DOHH2 (cell line): ENCODE measurements at regions not wholly inside any gene's neighbourhood (a gene's known extent, or its start where the extent isn't known, plus 50 kb on each side); places are given as distances from the start of the nearest gene placed in this dataset.

Experiments
- H3F3A ChIP-seq: fragments of 200-600 bp; sonication (generic), shearing (Covaris generic); 2 replicates; pipeline ENCODE4 v1.6.0; 2016; ENCODE audit warnings: antibody characterized with exemption, mild to moderate bottlenecking; ENCODE audit not compliant: control insufficient read depth, insufficient read depth
- H3K27ac ChIP-seq: fragments of 200-600 bp; sonication (generic); 2 replicates; pipeline ENCODE4 v1.5.1; 2014; ENCODE audit warnings: low read depth, mild to moderate bottlenecking, low read length, moderate library complexity
- H3K27me3 ChIP-seq: fragments of 200-600 bp; sonication (generic); 2 replicates; pipeline ENCODE4 v1.6.1; 2014; ENCODE audit warnings: mild to moderate bottlenecking, low read length, mixed read lengths; ENCODE audit not compliant: control insufficient read depth
- H3K36me3 ChIP-seq: fragments of 200-600 bp; sonication (generic); 2 replicates; pipeline ENCODE4 v1.6.1; 2014; ENCODE audit warnings: mild to moderate bottlenecking, low read length, moderate library complexity, mixed read lengths; ENCODE audit not compliant: control insufficient read depth
- H3K4me1 ChIP-seq: fragments of 200-600 bp; sonication (generic); 2 replicates; pipeline ENCODE4 v1.6.1; 2014; ENCODE audit warnings: mild to moderate bottlenecking, low read length, mixed read lengths; ENCODE audit not compliant: control insufficient read depth
- H3K4me2 ChIP-seq: fragments of 200-600 bp; sonication (generic); 2 replicates; pipeline ENCODE4 v1.6.0; 2014; ENCODE audit warnings: mild to moderate bottlenecking, low read length, moderate library complexity
- H3K4me3 ChIP-seq: fragments of 200-600 bp; sonication (generic); 2 replicates; pipeline ENCODE4 v1.5.1; 2014; ENCODE audit warnings: mild to moderate bottlenecking, low read length, mixed read lengths
- H3K79me2 ChIP-seq: fragments of 200-600 bp; sonication (generic); 2 replicates; pipeline ENCODE4 v1.6.1; 2014; ENCODE audit warnings: mild to moderate bottlenecking, low read length, mixed read lengths; ENCODE audit not compliant: control insufficient read depth
- H3K9me2 ChIP-seq: fragments of 200-600 bp; sonication (generic); replicated peaks from 2 replicates; pipeline ENCODE4 v1.6.1; 2014; ENCODE audit warnings: mild to moderate bottlenecking, low read length, mixed read lengths; ENCODE audit not compliant: control insufficient read depth
- H3K9me3 ChIP-seq: fragments of 200-600 bp; sonication (generic); 2 replicates; pipeline ENCODE4 v1.6.1; 2014; ENCODE audit warnings: antibody characterized with exemption, low read length, mixed read lengths; ENCODE audit not compliant: control insufficient read depth, insufficient read depth
- H4K20me1 ChIP-seq: fragments of 200-600 bp; sonication (generic); 2 replicates; pipeline ENCODE4 v1.6.0; 2014; ENCODE audit warnings: low read depth, mild to moderate bottlenecking, antibody characterized with exemption, low read length, moderate library complexity; ENCODE audit not compliant: control insufficient read depth, insufficient read depth
- CTCF ChIP-seq: fragments of 200-600 bp; sonication (generic); IDR thresholded peaks from one replicate; pipeline ENCODE4 v1.5.1; 2014; ENCODE audit warnings: antibody characterized with exemption, mild to moderate bottlenecking, low read depth, low read length; ENCODE audit not compliant: poor library complexity, severe bottlenecking
- EZH2phosphoT487 ChIP-seq: fragments of 200-600 bp; sonication (generic); IDR thresholded peaks from 2 replicates; pipeline ENCODE4 v1.6.1; 2017; ENCODE audit warnings: borderline replicate concordance, mild to moderate bottlenecking, antibody characterized with exemption, low read length, moderate library complexity, mixed read lengths

- no peaks in the 10 kb centered on the region for H3K9me3 ChIP-seq
- no peaks in the 10 kb centered on the region for H3K9me2 ChIP-seq
- no peaks in the 10 kb centered on the region for H3K4me1 ChIP-seq
- no peak for TF ChIP-seq CTCF
- no peak for TF ChIP-seq EZH2phosphoT487
- no peak overlapping the region for H3K27ac ChIP-seq
- H3K4me3 ChIP-seq = no peak overlapping the region
- no peak overlapping the region for H3K4me2 ChIP-seq
- no peaks in the 10 kb centered on the region for H3K79me2 ChIP-seq
- no peaks in the 10 kb centered on the region for H3F3A ChIP-seq
- H3K36me3 ChIP-seq = no peaks in the 10 kb centered on the region
- H4K20me1 ChIP-seq = no peaks in the 10 kb centered on the region
- H3K27me3 ChIP-seq = no peaks in the 10 kb centered on the region
Measured at GRCh38 chr6:62669831-62670230, 383.8 kb upstream of the KHDRBS2 start.

- Histone ChIP-seq H3K9me3 (peaks cover 19% of the 10 kb centered on the region), H3F3A (no peaks in the 10 kb centered on the region), H4K20me1 (no peaks in the 10 kb centered on the region), H3K4me2 (no peak overlapping the region), H3K4me1 (no peaks in the 10 kb centered on the region), H3K79me2 (no peaks in the 10 kb centered on the region), H3K4me3 (no peak overlapping the region), H3K9me2 (no peaks in the 10 kb centered on the region), H3K27ac (no peak overlapping the region), H3K27me3 (no peaks in the 10 kb centered on the region), H3K36me3 (no peaks in the 10 kb centered on the region)
- no peak for TF ChIP-seq EZH2phosphoT487
- TF ChIP-seq CTCF = no peak
Measured at GRCh38 chr6:62652692-62653328, 366.8 kb upstream of the KHDRBS2 start.

GRCh38 chr6:62645274-62645673 lies 359.2 kb upstream of the KHDRBS2 start:
- Histone ChIP-seq H3K4me3 (no peak overlapping the region), H3K4me1 (no peaks in the 10 kb centered on the region), H3K27ac (no peak overlapping the region), H3K36me3 (no peaks in the 10 kb centered on the region), H3K9me2 (no peaks in the 10 kb centered on the region), H3K4me2 (no peak overlapping the region), H3F3A (no peaks in the 10 kb centered on the region), H3K9me3 (peaks cover 3% of the 10 kb centered on the region; the same call in 1 of the 2 replicates), H3K27me3 (no peaks in the 10 kb centered on the region), H3K79me2 (no peaks in the 10 kb centered on the region), H4K20me1 (no peaks in the 10 kb centered on the region)
- TF ChIP-seq CTCF = no peak
